Effector CD4-positive, alpha-beta T cell (primary cell): ENCODE measurements at regions not wholly inside any gene's neighbourhood (a gene's known extent, or its start where the extent isn't known, plus 50 kb on each side); places are given as distances from the start of the nearest gene placed in this dataset.

Experiments
- DNase-seq: peaks from one replicate; pipeline ENCODE4 v3.0.0-alpha.2; 2020

DNA sequence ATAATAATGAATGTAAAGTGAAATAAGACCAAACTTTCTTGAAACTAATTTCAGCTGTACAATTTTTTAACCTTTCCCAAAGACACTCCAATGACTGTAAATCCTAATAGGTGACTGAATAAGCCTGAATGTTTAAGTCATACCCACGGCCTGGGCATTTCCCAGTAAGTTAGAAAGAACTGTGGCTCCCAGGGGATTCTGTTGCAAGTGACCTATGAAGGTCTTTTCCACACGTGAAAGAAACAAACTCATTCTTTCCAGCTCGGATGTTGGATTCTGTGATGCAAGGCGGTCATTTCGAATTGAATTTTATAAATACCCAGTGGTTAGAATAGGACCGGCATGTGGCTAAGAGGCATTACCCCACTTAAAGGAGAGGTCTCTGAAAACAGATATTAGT lies 1134.4 kb downstream of the GALC start:
- no peak for DNase-seq

DNA sequence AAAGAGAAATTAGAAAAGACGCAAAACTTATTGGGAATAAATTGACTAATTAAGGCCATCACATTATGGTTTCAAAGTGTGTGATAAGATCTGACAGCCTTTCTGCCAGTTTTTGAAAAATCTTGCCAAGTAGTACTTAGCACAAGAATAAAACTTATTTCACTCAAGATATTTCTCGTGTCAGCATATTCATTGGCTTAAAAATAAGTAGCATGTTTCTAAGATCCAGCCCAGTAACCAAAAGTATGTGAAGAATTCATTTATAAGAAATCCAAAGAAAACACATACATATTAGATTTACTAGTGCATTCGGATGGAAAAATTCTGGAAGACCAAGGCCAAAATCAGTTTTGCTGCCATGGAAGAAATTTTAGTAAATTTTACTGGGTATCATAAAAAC lies 1135.0 kb downstream of the GALC start:
- no peak for DNase-seq

GRCh38 chr14:86852530-86852929 lies 1140.5 kb downstream of the GALC start:
- DNase-seq, result no peak

- DNase-seq, result no peak
These were observed 1145.8 kb downstream of the GALC start for GRCh38 chr14:86847140-86847539.

DNA sequence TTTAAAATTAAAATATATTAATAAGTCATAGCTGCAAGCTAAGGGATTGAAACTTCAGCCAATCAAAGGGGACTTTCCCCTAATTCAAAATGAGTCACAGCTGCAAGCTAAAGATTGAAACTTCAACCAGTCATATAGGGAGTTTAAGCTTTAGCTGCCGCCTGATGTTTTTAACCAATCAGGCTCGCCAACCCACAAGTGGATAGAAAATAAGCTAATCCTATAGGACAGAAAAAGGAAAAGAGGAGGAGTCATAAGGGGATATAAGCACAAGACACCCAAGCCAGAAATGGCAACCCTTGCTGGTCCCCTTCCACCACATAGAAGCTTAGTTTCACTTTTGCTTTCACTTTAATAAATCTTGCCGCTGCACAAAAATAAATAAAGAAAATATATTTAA lies 1154.6 kb downstream of the GALC start:
- DNase-seq, result no peak

DNA sequence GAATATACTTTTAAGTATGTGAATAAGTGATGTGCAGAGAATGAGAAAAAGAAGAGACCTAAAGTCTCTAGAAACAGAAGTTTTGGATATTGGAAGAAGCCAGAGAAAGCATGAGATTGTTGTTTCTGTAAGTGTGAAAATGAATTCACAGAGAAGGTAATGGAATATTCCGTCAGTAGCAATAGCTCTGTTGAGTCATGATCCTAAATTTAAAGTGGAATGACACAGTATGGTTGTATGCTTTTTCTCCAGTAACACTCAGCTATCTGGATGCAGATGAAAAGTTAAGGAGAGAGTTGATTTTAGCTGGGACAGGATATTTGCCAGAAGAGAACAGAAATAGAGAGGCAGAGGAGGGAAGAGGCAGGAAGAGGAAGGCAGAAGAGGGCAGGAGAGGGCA lies 1166.3 kb downstream of the GALC start:
- no peak for DNase-seq

DNA sequence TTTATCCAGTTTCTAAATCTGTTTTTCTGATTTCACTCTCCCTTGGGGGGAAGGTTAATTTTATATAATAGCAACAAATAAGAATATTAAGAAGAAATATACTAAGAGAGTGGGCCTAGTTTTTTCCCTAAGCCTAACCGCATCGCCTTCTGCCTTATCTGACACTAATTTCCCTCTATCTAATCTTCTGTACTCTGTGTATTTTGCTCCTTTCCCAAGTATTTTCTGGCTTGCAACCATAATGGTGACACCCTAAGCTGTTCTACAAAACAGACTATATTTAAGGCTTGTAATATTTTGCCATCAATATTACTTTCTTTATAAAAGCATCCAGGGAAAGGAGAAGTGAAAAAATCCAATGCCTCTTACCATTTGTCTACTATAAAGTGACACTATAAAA lies 1168.8 kb downstream of the GALC start:
- DNase-seq, result no peak

DNA sequence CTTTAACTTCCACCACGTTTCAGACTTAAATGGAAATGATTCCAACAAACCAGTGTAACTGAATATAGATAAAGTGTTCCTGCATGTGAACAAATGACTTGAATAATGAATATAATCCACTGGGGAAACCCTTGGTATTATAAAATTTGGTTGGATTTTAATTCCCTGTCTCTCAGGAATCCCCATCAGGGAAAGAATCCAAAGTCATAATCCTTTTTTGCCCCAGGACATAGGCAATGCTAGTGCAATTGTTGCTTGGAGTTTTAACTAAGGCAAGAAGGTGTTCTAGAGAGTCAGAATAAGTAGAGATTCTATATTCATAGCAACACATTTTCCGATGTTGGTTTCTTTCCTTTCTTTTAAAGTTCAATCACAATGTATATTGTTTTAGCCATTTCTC lies 1169.4 kb downstream of the GALC start:
- DNase-seq, result no peak

- DNase-seq, result no peak
These were observed 1177.6 kb downstream of the GALC start for GRCh38 chr14:86815341-86815740.

DNA sequence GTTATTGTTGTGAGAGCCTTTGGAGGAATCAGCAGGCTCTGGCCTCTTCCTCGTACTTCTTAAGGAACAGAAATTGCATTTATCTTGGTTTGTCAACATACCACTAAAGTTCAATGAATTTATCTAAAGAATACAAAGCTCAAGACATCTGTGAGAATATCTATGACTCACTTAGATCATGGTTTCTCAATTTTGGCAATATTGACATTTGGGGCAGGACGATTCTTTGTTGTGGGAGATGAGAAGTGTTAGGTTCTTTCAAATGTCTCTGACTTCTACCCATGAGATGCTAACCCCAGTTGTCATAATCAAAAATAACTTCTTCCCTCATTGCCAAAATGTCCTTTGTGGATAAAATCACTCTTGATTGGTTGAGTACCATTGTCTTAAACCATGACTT lies 1190.3 kb downstream of the GALC start:
- DNase-seq, result no peak

GRCh38 chr14:86799244-86799647 lies 1193.7 kb downstream of the GALC start:
- DNase-seq, result no peak

GRCh38 chr14:86798330-86798729 lies 1194.7 kb downstream of the GALC start:
- no peak for DNase-seq

- no peak for DNase-seq
These were observed 1196.0 kb downstream of the GALC start for GRCh38 chr14:86797075-86797351.

GRCh38 chr14:86796221-86797074 lies 1196.5 kb downstream of the GALC start:
- no peak for DNase-seq

- DNase-seq, result no peak
These were observed 1198.3 kb downstream of the GALC start for GRCh38 chr14:86794689-86795088.

- DNase-seq, result no peak
These were observed 1202.3 kb downstream of the GALC start for GRCh38 chr14:86790408-86791364.

- DNase-seq, result no peak
These were observed 1204.8 kb downstream of the GALC start for GRCh38 chr14:86788224-86788623.

DNA sequence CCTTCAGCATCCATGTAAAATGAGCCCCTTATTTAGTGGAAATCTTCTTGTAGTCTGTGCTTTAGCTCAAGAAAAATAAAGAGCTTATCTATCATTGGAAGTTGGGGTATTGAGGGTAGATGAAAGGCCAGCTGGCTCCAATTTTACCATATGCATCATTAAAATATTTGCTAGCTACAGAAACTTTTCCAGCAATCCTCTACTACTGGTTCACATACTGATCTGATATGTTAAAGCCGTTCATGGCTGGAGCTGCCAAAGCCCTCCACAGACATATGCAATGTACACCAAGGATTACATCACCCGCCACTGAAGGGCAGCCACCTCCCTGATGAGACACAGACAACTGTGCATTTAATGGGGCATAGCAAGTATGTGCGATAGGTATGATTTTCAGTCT lies 1205.3 kb downstream of the GALC start:
- no peak for DNase-seq

- no peak for DNase-seq
These were observed 1210.8 kb downstream of the GALC start for GRCh38 chr14:86782092-86782580.

GRCh38 chr14:86780876-86781510 lies 1212.0 kb downstream of the GALC start:
- DNase-seq, result no peak

GRCh38 chr14:86780461-86780860 lies 1212.5 kb downstream of the GALC start:
- DNase-seq, result no peak

DNA sequence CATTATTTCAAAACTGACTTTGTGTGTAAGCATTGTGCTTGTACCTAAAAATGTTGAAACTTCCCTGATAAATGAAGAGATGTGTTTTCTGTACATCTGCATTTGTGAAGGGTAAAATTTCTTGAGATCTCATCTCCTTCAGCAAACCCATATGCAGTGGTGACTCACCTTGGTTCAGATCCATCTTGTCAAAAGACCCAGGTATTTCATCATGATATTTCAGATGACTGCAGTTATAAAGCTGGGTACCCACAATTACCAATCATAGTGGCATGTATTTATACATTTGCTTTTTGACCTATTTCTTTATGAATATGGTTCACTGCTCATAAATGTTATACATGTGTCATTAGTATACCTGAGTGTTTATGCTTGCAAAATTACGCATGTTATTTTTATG lies 1213.6 kb downstream of the GALC start:
- DNase-seq, result no peak

DNA sequence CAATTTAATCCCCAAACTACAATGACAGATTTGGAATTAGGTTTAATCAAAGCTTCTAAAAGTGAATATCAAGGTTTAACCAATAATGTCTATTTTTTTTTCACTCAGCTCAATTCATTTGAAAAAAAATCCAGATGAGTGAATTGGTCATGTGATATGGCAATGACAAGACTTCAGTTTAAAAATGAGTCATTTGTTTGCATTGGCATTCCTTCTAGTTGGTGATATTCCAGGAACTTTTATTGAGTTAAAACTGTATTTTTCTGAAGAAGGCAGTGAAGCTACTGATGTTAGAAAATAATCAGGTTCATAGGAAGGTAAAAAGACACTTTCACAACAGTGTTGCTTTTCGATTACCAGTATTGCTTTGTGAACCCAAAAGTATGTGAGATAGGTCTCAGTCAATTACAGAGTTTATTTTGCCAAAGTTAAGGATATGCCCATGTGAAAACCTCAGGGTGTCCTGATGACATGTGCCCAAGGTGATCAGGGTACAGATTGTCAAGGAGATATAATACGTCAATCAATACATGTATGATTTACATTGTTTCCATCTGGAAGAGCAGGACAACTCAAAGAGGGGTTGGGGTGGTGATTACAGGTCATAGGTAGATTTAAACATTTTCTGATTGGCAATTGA lies 1214.9 kb downstream of the GALC start:
- DNase-seq, result no peak
